Spleen (tissue), 11 donors: ENCODE measurements at regions not wholly inside any gene's neighbourhood (a gene's known extent, or its start where the extent isn't known, plus 50 kb on each side); places are given as distances from the start of the nearest gene placed in this dataset.

Experiments used
- DNase-seq: peaks from one replicate; pipeline ENCODE4 v3.0.0-alpha.2; 2020
- H3K27ac ChIP-seq, 8 donors: fragments of 200-600 bp; sonication (generic) in 7 of 8; 1 replicate in 4 of 8; 2 replicates in 4 of 8; pipeline versions ENCODE4 v1.5.0 to v1.8.0; 2016 to 2021; ENCODE audit warnings: inconsistent platforms in 4 of 8, mild to moderate bottlenecking in 4 of 8, moderate library complexity in 1 of 8
- H3K27me3 ChIP-seq, 7 donors: fragments of 200-600 bp; sonication (generic) in 6 of 7; replicated peaks in 1 of 7; 1 replicate in 4 of 7; 2 replicates in 3 of 7; pipeline versions ENCODE4 v1.5.0 to v1.8.0; 2016 to 2021; ENCODE audit warnings: inconsistent platforms in 3 of 7, mild to moderate bottlenecking in 1 of 7
- H3K36me3 ChIP-seq, 6 donors: fragments of 200-600 bp; sonication (generic) in 5 of 6; 1 replicate in 4 of 6; 2 replicates in 2 of 6; pipeline versions ENCODE4 v1.5.0 to v1.8.0; 2016 to 2021; ENCODE audit warnings: inconsistent platforms in 2 of 6
- H3K4me1 ChIP-seq, 6 donors: fragments of 200-600 bp; sonication (generic) in 5 of 6; 1 replicate in 3 of 6; 2 replicates in 3 of 6; pipeline versions ENCODE4 v1.5.0 to v1.8.0; 2016 to 2021; ENCODE audit warnings: inconsistent platforms in 3 of 6
- H3K4me3 ChIP-seq, 8 donors: fragments of 200-600 bp; sonication (generic) in 7 of 8; 1 replicate in 4 of 8; 2 replicates in 4 of 8; pipeline versions ENCODE4 v1.5.0 to v1.8.0; 2016 to 2021; ENCODE audit warnings: inconsistent platforms in 4 of 8, mild to moderate bottlenecking in 4 of 8, moderate library complexity in 2 of 8
- H3K9me3 ChIP-seq, 8 donors: fragments of 200-600 bp; sonication (generic) in 7 of 8; 1 replicate in 4 of 8; 2 replicates in 4 of 8; pipeline versions ENCODE4 v1.5.0 to v1.8.0; 2016 to 2021; ENCODE audit warnings: inconsistent platforms in 4 of 8
- CTCF ChIP-seq, 11 experiments: fragments of 200-600 bp in 7 of 11; fragments of 450-650 bp in 4 of 11; sonication (generic) in 4 of 11; IDR thresholded peaks in 8 of 11; conservative IDR thresholded peaks in 3 of 11; 1 replicate in 7 of 11; 2 replicates in 4 of 11; pipeline versions ENCODE4 v1.4.0 to v1.8.0; 2016 to 2021; ENCODE audit warnings: antibody characterized with exemption in 11 of 11, inconsistent platforms in 4 of 11, mild to moderate bottlenecking in 1 of 11
- POLR2A ChIP-seq, 3 donors: fragments of 450-650 bp; IDR thresholded peaks; one replicate each; pipeline ENCODE4 v1.5.1; 2017; ENCODE audit warnings: antibody characterized with exemption in 3 of 3, mild to moderate bottlenecking in 1 of 3
- POLR2AphosphoS5 ChIP-seq, 3 donors: sonication (generic); formaldehyde crosslinking; IDR thresholded peaks; one replicate each; pipeline ENCODE4 v1.5.1; 2017; ENCODE audit warnings: antibody characterized with exemption in 3 of 3
- WGBS, 5 donors: extraction: QIAGEN DNeasy Blood & Tissue Kit in 3 of 5; methylation state at CpG; one replicate each; pipeline versions ENCODE4 v1.1.5 to v1.1.7; 2013 to 2018; 5-methylcytosine and 5-hydroxymethylcytosine counted together
- intact Hi-C: fragments of 100-400 bp; cut with DNase I; formaldehyde crosslinking; loops from one replicate; pipeline ENCODE4 v1.15.0; 2023; ENCODE audit warnings: low total_unique reads
- donor health status: healthy with polysubstance abuse.
- donor health status: DM: no; HTN: no; CAD: no; lungs with moderate emphysema.
- donor health status: DM: no; HTN: no; CAD: no.
- donor health status: Bipolar disorder and iron deficiency.
- donor health status: healthy.
- donor health status: DM: no; HTN: no; CAD: no.
- donor health status: DM: yes; HTN: yes; CAD: no.

- 71 to 83% (median 76%) methylated on average over 9 of the region's 9 CpGs for WGBS, 5 donors
- Histone ChIP-seq H3K27ac (no peak overlapping the region), H3K36me3 (no peaks in the 10 kb centered on the region), H3K27me3 (peaks cover 0 to 10% (median 0%) of the 10 kb centered on the region in 7 donors), H3K4me3 (no peak overlapping the region), H3K9me3 (peaks cover 0 to 18% (median 3%) of the 10 kb centered on the region in 8 donors), H3K4me1 (no peaks in the 10 kb centered on the region)
- TF ChIP-seq POLR2A (IDR thresholded peaks at IDR 0.05) (no peak), POLR2AphosphoS5 (IDR thresholded peaks at IDR 0.05) (no peak), CTCF (IDR thresholded peaks at IDR 0.05 in 8 of 11, conservative IDR thresholded peaks at IDR 0.05 in 3 of 11) (no peak)
- intact Hi-C loops, result no loop called here
- DNase-seq, result no peak
Measured at GRCh38 chr5:2996687-2997086, 245.2 kb upstream of the IRX2 start.

- Histone ChIP-seq H3K9me3 (peaks cover 0 to 14% (median 0%) of the 10 kb centered on the region in 8 donors), H3K27me3 (peaks cover 0 to 10% (median 0%) of the 10 kb centered on the region in 7 donors), H3K36me3 (no peaks in the 10 kb centered on the region), H3K4me1 (no peaks in the 10 kb centered on the region), H3K4me3 (no peak overlapping the region), H3K27ac (no peak overlapping the region)
- DNase-seq, result no peak
- intact Hi-C loops, result no loop called here
- WGBS, 5 donors, result 71 to 88% (median 81%) methylated on average over 8 to 12 of the region's 12 CpGs
- TF ChIP-seq POLR2AphosphoS5 (IDR thresholded peaks at IDR 0.05), result no peak
- no peak for TF ChIP-seq CTCF (IDR thresholded peaks at IDR 0.05 in 8 of 11, conservative IDR thresholded peaks at IDR 0.05 in 3 of 11)
- no peak for TF ChIP-seq POLR2A (IDR thresholded peaks at IDR 0.05)
Measured at GRCh38 chr5:2996248-2996647, 244.8 kb upstream of the IRX2 start.

- intact Hi-C loops, result no loop called here
- WGBS, 5 donors, result 77 to 89% (median 86%) methylated on average over 9 of the region's 9 CpGs
- H3K27ac ChIP-seq, result no peak overlapping the region
- TF ChIP-seq POLR2A (IDR thresholded peaks at IDR 0.05), result no peak
- no peak for TF ChIP-seq CTCF (IDR thresholded peaks at IDR 0.05 in 8 of 11, conservative IDR thresholded peaks at IDR 0.05 in 3 of 11)
- TF ChIP-seq POLR2AphosphoS5 (IDR thresholded peaks at IDR 0.05), result no peak
- no peaks in the 10 kb centered on the region for H3K36me3 ChIP-seq
- no peaks in the 10 kb centered on the region for H3K4me1 ChIP-seq
- no peak for DNase-seq
- no peak overlapping the region for H3K4me3 ChIP-seq
- peaks cover 0 to 10% (median 0%) of the 10 kb centered on the region in 7 donors for H3K27me3 ChIP-seq
- peaks cover 0 to 10% (median 0%) of the 10 kb centered on the region in 8 donors for H3K9me3 ChIP-seq
Measured at GRCh38 chr5:2995667-2996066, 244.2 kb upstream of the IRX2 start.

GRCh38 chr5:2995035-2995434 is 243.6 kb upstream of the IRX2 start:
- Histone ChIP-seq H3K9me3 (peaks cover 0 to 7% (median 0%) of the 10 kb centered on the region in 8 donors), H3K4me1 (no peaks in the 10 kb centered on the region), H3K4me3 (no peak overlapping the region), H3K36me3 (no peaks in the 10 kb centered on the region), H3K27me3 (peaks cover 0 to 10% (median 0%) of the 10 kb centered on the region in 7 donors), H3K27ac (no peak overlapping the region)
- DNase-seq, result no peak
- TF ChIP-seq POLR2A (IDR thresholded peaks at IDR 0.05) (no peak), POLR2AphosphoS5 (IDR thresholded peaks at IDR 0.05) (no peak), CTCF (IDR thresholded peaks at IDR 0.05 in 8 of 11, conservative IDR thresholded peaks at IDR 0.05 in 3 of 11) (no peak)
- intact Hi-C loops, result no loop called here
- 79 to 89% (median 87%) methylated on average over 5 of the region's 5 CpGs for WGBS, 5 donors
